Suprapubic skin (tissue), 4 donors: ENCODE measurements at regions not wholly inside any gene's neighbourhood (a gene's known extent, or its start where the extent isn't known, plus 50 kb on each side); places are given as distances from the start of the nearest gene placed in this dataset.

ENCODE experiments used
- DNase-seq, 2 donors: peaks; one replicate each; pipeline ENCODE4 v3.0.0-alpha.2; 2019; ENCODE audit warnings: low spot score in 2 of 2
- H3K27ac ChIP-seq: fragments of 200-600 bp; sonication (generic); one replicate; pipeline ENCODE4 v1.5.1; 2019
- H3K27me3 ChIP-seq: fragments of 200-600 bp; sonication (generic); one replicate; pipeline ENCODE4 v1.5.1; 2019
- H3K36me3 ChIP-seq: fragments of 200-600 bp; sonication (generic); one replicate; pipeline ENCODE4 v1.5.1; 2019
- H3K4me1 ChIP-seq: fragments of 200-600 bp; sonication (generic); one replicate; pipeline ENCODE4 v1.5.1; 2019
- H3K4me3 ChIP-seq: fragments of 200-600 bp; sonication (generic); one replicate; pipeline ENCODE4 v1.5.1; 2019; ENCODE audit warnings: mild to moderate bottlenecking
- H3K9me3 ChIP-seq: fragments of 200-600 bp; sonication (generic); one replicate; pipeline ENCODE4 v1.5.1; 2019
- CTCF ChIP-seq, 2 donors: fragments of 200-600 bp in 1 of 2; fragments of 450-650 bp in 1 of 2; sonication (generic) in 1 of 2; IDR thresholded peaks; one replicate each; pipeline ENCODE4 v1.5.1; 2016 to 2019; ENCODE audit warnings: antibody characterized with exemption in 2 of 2, mild to moderate bottlenecking in 1 of 2, moderate library complexity in 1 of 2
- EP300 ChIP-seq: sonication (generic); formaldehyde crosslinking; IDR thresholded peaks from one replicate; pipeline ENCODE4 v1.6.1; 2017; ENCODE audit warnings: antibody characterized with exemption
- POLR2A ChIP-seq, 2 donors: fragments of 450-650 bp; IDR thresholded peaks; one replicate each; pipeline ENCODE4 v1.6.1; 2017; ENCODE audit warnings: antibody characterized with exemption in 2 of 2, mild to moderate bottlenecking in 2 of 2, moderate library complexity in 2 of 2
- POLR2AphosphoS5 ChIP-seq, 3 donors: sonication (generic); formaldehyde crosslinking; IDR thresholded peaks; one replicate each; pipeline ENCODE4 v1.6.1; 2017; ENCODE audit warnings: antibody characterized with exemption in 3 of 3
- WGBS: methylation state at CpG from one replicate; pipeline ENCODE4 v1.1.5; 2018; 5-methylcytosine and 5-hydroxymethylcytosine counted together

- Histone ChIP-seq H3K27ac (no peak overlapping the region), H3K9me3 (no peaks in the 10 kb centered on the region)
- no peak for DNase-seq
Observed at GRCh38 chr14:31937730-31938346, 139.3 kb upstream of the ARHGAP5 start.

GRCh38 chr14:31939934-31940333, 137.2 kb upstream of the ARHGAP5 start:
- H3K4me1 ChIP-seq: peaks cover 7% of the 10 kb centered on the region
- H3K36me3 ChIP-seq: no peaks in the 10 kb centered on the region
- TF ChIP-seq EP300 (no peak), POLR2A (IDR thresholded peaks at IDR 0.05) (no peak), CTCF (IDR thresholded peaks at IDR 0.05) (no peak), POLR2AphosphoS5 (IDR thresholded peaks at IDR 0.05) (no peak)
- H3K27ac ChIP-seq: no peak overlapping the region
- no peaks in the 10 kb centered on the region for H3K27me3 ChIP-seq
- no peaks in the 10 kb centered on the region for H3K9me3 ChIP-seq
- 96% methylated on average over 4 of the region's 4 CpGs for WGBS
- no peak overlapping the region for H3K4me3 ChIP-seq
- no peak for DNase-seq

More at GRCh38 chr14:31937730-31938346, 139.3 kb upstream of the ARHGAP5 start:
- no peak overlapping the region for H3K4me3 ChIP-seq
- H3K36me3 ChIP-seq: no peaks in the 10 kb centered on the region
- TF ChIP-seq CTCF (IDR thresholded peaks at IDR 0.05) (no peak), POLR2A (IDR thresholded peaks at IDR 0.05) (no peak), POLR2AphosphoS5 (IDR thresholded peaks at IDR 0.05) (no peak), EP300 (no peak)
- H3K27me3 ChIP-seq: no peaks in the 10 kb centered on the region
- WGBS: 74% methylated on average over 3 of the region's 3 CpGs
- H3K4me1 ChIP-seq: no peaks in the 10 kb centered on the region

- 76% methylated on average over 1 of the region's 1 CpG for WGBS
- Histone ChIP-seq H3K9me3 (no peaks in the 10 kb centered on the region), H3K4me1 (peaks cover 11% of the 10 kb centered on the region), H3K36me3 (no peaks in the 10 kb centered on the region), H3K4me3 (no peak overlapping the region), H3K27me3 (no peaks in the 10 kb centered on the region), H3K27ac (no peak overlapping the region)
- DNase-seq: no peak
- no peak for TF ChIP-seq POLR2AphosphoS5 (IDR thresholded peaks at IDR 0.05)
- TF ChIP-seq CTCF (IDR thresholded peaks at IDR 0.05): no peak
- TF ChIP-seq POLR2A (IDR thresholded peaks at IDR 0.05): no peak
- no peak for TF ChIP-seq EP300
Observed at GRCh38 chr14:31941487-31941886, 135.6 kb upstream of the ARHGAP5 start.

- WGBS: 68% methylated on average over 9 of the region's 9 CpGs
- Histone ChIP-seq H3K9me3 (no peaks in the 10 kb centered on the region), H3K4me3 (no peak overlapping the region)
Observed at GRCh38 chr14:31942166-31942841, 134.8 kb upstream of the ARHGAP5 start.

More at GRCh38 chr14:31942166-31942841, 134.8 kb upstream of the ARHGAP5 start:
- Histone ChIP-seq H3K27ac (no peak overlapping the region), H3K36me3 (no peaks in the 10 kb centered on the region), H3K4me1 (peaks cover 11% of the 10 kb centered on the region), H3K27me3 (no peaks in the 10 kb centered on the region)
- no peak for TF ChIP-seq POLR2AphosphoS5 (IDR thresholded peaks at IDR 0.05)
- no peak for TF ChIP-seq POLR2A (IDR thresholded peaks at IDR 0.05)
- TF ChIP-seq CTCF (IDR thresholded peaks at IDR 0.05): no peak
- no peak for TF ChIP-seq EP300
- DNase-seq: no peak
